PC-9 (cell line): ENCODE measurements at regions not wholly inside any gene's neighbourhood (a gene's known extent, or its start where the extent isn't known, plus 50 kb on each side); places are given as distances from the start of the nearest gene placed in this dataset.

Experiments
- BruUV-seq: library from RNA; stranded (reverse); fragments of 400-500 nt; replicated peaks from 2 replicates; lab custom pipeline; 2021; lab: Mats Ljungman, UMichigan
- CTCF ChIA-PET: fragments of 300-600 bp; sonication (Branson Sonifier 250); formaldehyde crosslinking; loops from one replicate; lab custom pipeline; 2022; ENCODE audit warnings: antibody characterized with exemption; lab: Charles Lee
- POLR2A ChIA-PET: fragments of 300-600 bp; sonication (Branson Sonifier 250); formaldehyde crosslinking; loops from one replicate; lab custom pipeline; 2022; ENCODE audit warnings: antibody characterized with exemption; ENCODE audit not compliant: unreplicated experiment; lab: Charles Lee
- DNase-seq, 2 experiments: peaks; one replicate each; pipeline versions ENCODE4 v3.0.0 to v3.0.0-alpha.2; 2015 to 2022; ENCODE audit warnings: mixed read lengths in 1 of 2
- H2AFZ ChIP-seq: fragments of 200-600 bp; sonication (generic); 2 replicates; pipeline ENCODE4 v1.8.1; 2017; ENCODE audit warnings: antibody characterized with exemption
- H3F3A ChIP-seq: fragments of 200-600 bp; sonication (generic); 2 replicates; pipeline ENCODE4 v1.8.1; 2017; ENCODE audit warnings: antibody characterized with exemption, mild to moderate bottlenecking, low read depth; ENCODE audit not compliant: insufficient read depth
- H3K27ac ChIP-seq: fragments of 200-600 bp; sonication (generic); 2 replicates; pipeline ENCODE4 v1.6.1; 2016; ENCODE audit warnings: mixed run types
- H3K27me3 ChIP-seq: fragments of 200-600 bp; sonication (generic); 2 replicates; pipeline ENCODE4 v1.6.1; 2016; ENCODE audit warnings: low read depth, mixed run types; ENCODE audit not compliant: insufficient read depth
- H3K36me3 ChIP-seq: fragments of 200-600 bp; sonication (generic); 2 replicates; pipeline ENCODE4 v1.6.1; 2016; ENCODE audit warnings: low read depth, mixed run types
- H3K4me1 ChIP-seq: fragments of 200-600 bp; sonication (generic); replicated peaks from 2 replicates; pipeline ENCODE4 v1.6.1; 2016; ENCODE audit warnings: mixed run types; ENCODE audit not compliant: insufficient read depth
- H3K4me2 ChIP-seq: fragments of 200-600 bp; sonication (generic); 2 replicates; pipeline ENCODE4 v1.6.1; 2017; ENCODE audit warnings: mixed run types
- H3K4me3 ChIP-seq: fragments of 200-600 bp; sonication (generic); 2 replicates; pipeline ENCODE4 v1.6.1; 2016; ENCODE audit warnings: mixed run types
- H3K79me2 ChIP-seq: fragments of 200-600 bp; sonication (generic); 2 replicates; pipeline ENCODE4 v1.6.1; 2017; ENCODE audit warnings: low read depth, mixed run types
- H3K9me2 ChIP-seq: fragments of 200-600 bp; sonication (generic); 2 replicates; pipeline ENCODE4 v1.8.1; 2017; ENCODE audit warnings: mild to moderate bottlenecking; ENCODE audit not compliant: insufficient read depth
- H3K9me3 ChIP-seq: fragments of 200-600 bp; sonication (generic); 2 replicates; pipeline ENCODE4 v1.8.1; 2016; ENCODE audit warnings: low read depth; ENCODE audit not compliant: insufficient read depth
- H4K20me1 ChIP-seq: fragments of 200-600 bp; sonication (generic); 2 replicates; pipeline ENCODE4 v1.8.1; 2017; ENCODE audit not compliant: insufficient read depth
- EZH2 ChIP-seq: fragments of 200-600 bp; sonication (generic); IDR thresholded peaks from 2 replicates; pipeline ENCODE4 v1.8.0; 2017; ENCODE audit warnings: antibody characterized with exemption, low read depth
- intact Hi-C: fragments of 100-400 bp; cut with micrococcal nuclease; formaldehyde crosslinking; loops from one replicate; pipeline ENCODE4 v1.10.0; 2022; ENCODE audit not compliant: unreplicated experiment
- TF ChIP-seq, protein P1 (sequence below): fragments of 200-600 bp; sonication (generic); conservative IDR thresholded peaks from 2 replicates; pipeline ENCODE4 v1.6.1; 2017; ENCODE audit warnings: mixed run types, antibody characterized with exemption, mild to moderate bottlenecking, moderate library complexity

DNA sequence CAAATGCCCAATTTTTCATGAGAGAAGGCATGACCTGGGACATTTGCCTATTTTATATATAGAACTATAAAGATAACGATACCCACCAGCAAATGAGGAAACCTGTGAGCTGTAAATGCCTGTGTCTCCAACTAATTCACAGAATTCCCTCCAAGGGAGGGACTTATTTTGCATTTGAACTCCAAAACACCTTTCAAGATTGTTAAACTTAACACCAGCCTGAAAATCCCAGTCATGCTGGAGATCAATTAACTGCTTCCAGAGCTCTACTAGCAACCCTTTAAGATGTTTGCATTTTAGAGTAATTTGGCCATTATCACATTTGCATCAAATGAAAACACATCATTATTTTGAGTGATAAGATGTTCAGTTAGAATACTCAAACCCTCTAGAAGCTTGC is 68.1 kb upstream of the KLHL14 start:
- Histone ChIP-seq H4K20me1 (no peaks in the 10 kb centered on the region), H3K79me2 (no peaks in the 10 kb centered on the region), H3K9me3 (no peaks in the 10 kb centered on the region), H2AFZ (no peak overlapping the region), H3K36me3 (no peaks in the 10 kb centered on the region), H3K4me3 (no peak overlapping the region), H3K4me2 (no peak overlapping the region), H3K27me3 (no peaks in the 10 kb centered on the region), H3K9me2 (no peaks in the 10 kb centered on the region), H3F3A (no peaks in the 10 kb centered on the region), H3K27ac (no peak overlapping the region), H3K4me1 (no peaks in the 10 kb centered on the region)
- TF ChIP-seq EZH2 = no peak
- TF ChIP-seq, protein P1, sequence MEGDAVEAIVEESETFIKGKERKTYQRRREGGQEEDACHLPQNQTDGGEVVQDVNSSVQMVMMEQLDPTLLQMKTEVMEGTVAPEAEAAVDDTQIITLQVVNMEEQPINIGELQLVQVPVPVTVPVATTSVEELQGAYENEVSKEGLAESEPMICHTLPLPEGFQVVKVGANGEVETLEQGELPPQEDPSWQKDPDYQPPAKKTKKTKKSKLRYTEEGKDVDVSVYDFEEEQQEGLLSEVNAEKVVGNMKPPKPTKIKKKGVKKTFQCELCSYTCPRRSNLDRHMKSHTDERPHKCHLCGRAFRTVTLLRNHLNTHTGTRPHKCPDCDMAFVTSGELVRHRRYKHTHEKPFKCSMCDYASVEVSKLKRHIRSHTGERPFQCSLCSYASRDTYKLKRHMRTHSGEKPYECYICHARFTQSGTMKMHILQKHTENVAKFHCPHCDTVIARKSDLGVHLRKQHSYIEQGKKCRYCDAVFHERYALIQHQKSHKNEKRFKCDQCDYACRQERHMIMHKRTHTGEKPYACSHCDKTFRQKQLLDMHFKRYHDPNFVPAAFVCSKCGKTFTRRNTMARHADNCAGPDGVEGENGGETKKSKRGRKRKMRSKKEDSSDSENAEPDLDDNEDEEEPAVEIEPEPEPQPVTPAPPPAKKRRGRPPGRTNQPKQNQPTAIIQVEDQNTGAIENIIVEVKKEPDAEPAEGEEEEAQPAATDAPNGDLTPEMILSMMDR = no peak
- ChIA-PET POLR2A (no interaction called here), CTCF (no interaction called here)
- no TSS peak for BruUV-seq
- intact Hi-C loops = no loop called here
- no peak for DNase-seq

DNA sequence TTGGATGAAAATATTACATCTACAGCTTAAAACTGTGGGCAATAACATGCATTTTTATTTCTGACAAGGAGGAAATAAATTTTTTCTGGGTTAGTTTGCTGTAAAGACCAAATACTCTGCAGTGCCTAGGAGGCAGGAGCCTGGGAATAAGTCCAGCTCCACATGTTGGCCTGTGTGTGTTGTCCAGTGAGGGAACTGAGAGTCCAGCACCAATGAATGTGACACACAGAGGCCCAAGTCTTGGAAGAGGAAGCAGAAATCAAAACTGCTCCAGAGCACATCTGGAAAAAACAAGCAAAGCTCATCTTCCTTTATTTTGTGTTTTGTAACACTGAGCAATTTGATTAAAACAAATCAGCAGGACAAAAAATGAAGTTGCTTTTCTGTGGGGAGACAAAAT is 63.1 kb upstream of the KLHL14 start:
- no peaks in the 10 kb centered on the region for H3K27me3 ChIP-seq
- no peaks in the 10 kb centered on the region for H3F3A ChIP-seq
- TF ChIP-seq, protein P1 = no peak
- TF ChIP-seq EZH2 = no peak
- no peaks in the 10 kb centered on the region for H3K4me1 ChIP-seq
- H4K20me1 ChIP-seq = no peaks in the 10 kb centered on the region
- no TSS peak for BruUV-seq
- H3K9me2 ChIP-seq = no peaks in the 10 kb centered on the region
- H3K9me3 ChIP-seq = no peaks in the 10 kb centered on the region
- no peak overlapping the region for H3K27ac ChIP-seq
- H3K4me2 ChIP-seq = no peak overlapping the region
- ChIA-PET CTCF (no interaction called here), POLR2A (no interaction called here)
- no peak overlapping the region for H2AFZ ChIP-seq
- DNase-seq = no peak
- intact Hi-C loops = no loop called here
- no peaks in the 10 kb centered on the region for H3K79me2 ChIP-seq
- H3K4me3 ChIP-seq = no peak overlapping the region
- no peaks in the 10 kb centered on the region for H3K36me3 ChIP-seq

DNA sequence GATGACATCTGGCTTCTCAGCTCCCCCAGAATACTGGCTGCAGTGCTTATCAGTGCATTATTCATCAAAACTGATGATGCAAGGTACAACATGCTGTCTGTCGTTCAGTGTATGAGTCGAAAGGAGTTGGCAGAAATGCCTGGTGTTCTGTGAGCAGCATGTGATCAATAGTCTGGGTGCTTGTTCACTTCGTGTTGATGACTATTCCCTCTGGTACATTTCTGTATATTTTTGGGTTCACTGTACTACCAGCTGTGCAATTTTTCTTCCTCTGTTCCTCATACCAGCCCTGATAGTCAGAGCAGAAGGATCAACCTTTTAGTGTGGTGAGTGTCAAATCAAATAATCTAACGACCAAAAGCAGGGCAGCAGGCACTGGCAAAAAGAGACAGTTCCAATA is 59.0 kb upstream of the KLHL14 start:
- ChIA-PET POLR2A (no interaction called here), CTCF (no interaction called here)
- no peak for DNase-seq

More for the DNA sequence above, 59.0 kb upstream of the KLHL14 start:
- H3K4me3 ChIP-seq = no peak overlapping the region
- H3K27me3 ChIP-seq = no peaks in the 10 kb centered on the region
- no peaks in the 10 kb centered on the region for H3K36me3 ChIP-seq
- TF ChIP-seq EZH2 = no peak
- TF ChIP-seq, protein P1 = no peak
- intact Hi-C loops = no loop called here
- BruUV-seq = no TSS peak
- no peak overlapping the region for H2AFZ ChIP-seq
- no peaks in the 10 kb centered on the region for H3K4me1 ChIP-seq
- H4K20me1 ChIP-seq = no peaks in the 10 kb centered on the region
- H3K27ac ChIP-seq = no peak overlapping the region
- no peaks in the 10 kb centered on the region for H3K9me3 ChIP-seq
- H3K9me2 ChIP-seq = no peaks in the 10 kb centered on the region
- H3K4me2 ChIP-seq = no peak overlapping the region
- H3K79me2 ChIP-seq = no peaks in the 10 kb centered on the region
- H3F3A ChIP-seq = no peaks in the 10 kb centered on the region
